ENCODE measurements at regions not wholly inside any gene's neighbourhood (a gene's known extent, or its start where the extent isn't known, plus 50 kb on each side); places are given as distances from the start of the nearest gene placed in this dataset.

- TF ChIP-seq POLR2A (IDR thresholded peaks at IDR 0.05) = no peak
- TF ChIP-seq CTCF (IDR thresholded peaks at IDR 0.05) = no peak
Measured at GRCh38 chr2:19833978-19834377, 67.8 kb downstream of the TTC32 start.

Data from right lobe of liver (tissue), 4 donors.